MM.1S (cell line): ENCODE measurements at regions not wholly inside any gene's neighbourhood (a gene's known extent, or its start where the extent isn't known, plus 50 kb on each side); places are given as distances from the start of the nearest gene placed in this dataset.

Source experiments
- DNase-seq: peaks from one replicate; pipeline ENCODE4 v3.0.0-alpha.2; 2015
- H2AFZ ChIP-seq: fragments of 300-600 bp; sonication (generic); 2 replicates; pipeline ENCODE4 v1.6.0; 2016; ENCODE audit warnings: antibody characterized with exemption, low read length
- H3F3A ChIP-seq: fragments of 300-600 bp; sonication (generic); 2 replicates; pipeline ENCODE4 v1.6.1; 2016; ENCODE audit warnings: mild to moderate bottlenecking, antibody characterized with exemption, low read length, moderate library complexity, mixed read lengths; ENCODE audit not compliant: insufficient read depth
- H3K27ac ChIP-seq: fragments of 300-600 bp; sonication (generic); 2 replicates; pipeline ENCODE4 v1.5.1; 2016; ENCODE audit warnings: mild to moderate bottlenecking, low read length
- H3K27me3 ChIP-seq: fragments of 300-600 bp; sonication (generic); replicated peaks from 2 replicates; pipeline ENCODE4 v1.6.0; 2016; ENCODE audit warnings: low read length; ENCODE audit not compliant: insufficient read depth
- H3K36me3 ChIP-seq: fragments of 300-600 bp; sonication (generic); replicated peaks from 2 replicates; pipeline ENCODE4 v1.6.1; 2016; ENCODE audit warnings: mild to moderate bottlenecking, low read length, mixed read lengths; ENCODE audit not compliant: insufficient read depth
- H3K4me1 ChIP-seq: fragments of 300-600 bp; sonication (generic); 2 replicates; pipeline ENCODE4 v1.6.1; 2016; ENCODE audit warnings: low read length, mixed read lengths
- H3K4me2 ChIP-seq: fragments of 300-600 bp; sonication (generic); 2 replicates; pipeline ENCODE4 v1.6.0; 2016; ENCODE audit warnings: low read depth, low read length
- H3K4me3 ChIP-seq: fragments of 300-600 bp; sonication (generic); 2 replicates; pipeline ENCODE4 v1.5.1; 2016; ENCODE audit warnings: low read length, mixed read lengths
- H3K79me2 ChIP-seq: fragments of 300-600 bp; sonication (generic); 2 replicates; pipeline ENCODE4 v1.6.1; 2016; ENCODE audit warnings: mixed run types, low read length, mixed read lengths
- H3K9ac ChIP-seq: fragments of 300-600 bp; sonication (generic); 2 replicates; pipeline ENCODE4 v1.6.1; 2016; ENCODE audit warnings: low read length, mixed read lengths
- H3K9me2 ChIP-seq: fragments of 300-600 bp; sonication (generic); replicated peaks from 2 replicates; pipeline ENCODE4 v1.6.1; 2016; ENCODE audit warnings: mild to moderate bottlenecking, low read length, mixed read lengths; ENCODE audit not compliant: insufficient read depth
- H3K9me3 ChIP-seq: fragments of 300-600 bp; sonication (generic); replicated peaks from 2 replicates; pipeline ENCODE4 v1.6.1; 2016; ENCODE audit warnings: mild to moderate bottlenecking, low read length, mixed read lengths; ENCODE audit not compliant: insufficient read depth
- H4K20me1 ChIP-seq: fragments of 300-600 bp; sonication (generic); 2 replicates; pipeline ENCODE4 v1.6.1; 2016; ENCODE audit warnings: mild to moderate bottlenecking, low read length, moderate library complexity, mixed read lengths; ENCODE audit not compliant: insufficient read depth
- CTCF ChIP-seq: fragments of 300-600 bp; sonication (generic); IDR thresholded peaks from 2 replicates; pipeline ENCODE4 v1.5.1; 2016; ENCODE audit warnings: antibody characterized with exemption, low read length, mixed read lengths
- EZH2 ChIP-seq: fragments of 300-600 bp; sonication (generic); optimal IDR thresholded peaks from 2 replicates; pipeline ENCODE3; 2017; ENCODE audit warnings: low read depth, mild to moderate bottlenecking, antibody characterized with exemption, low read length, mixed read lengths
- EZH2phosphoT487 ChIP-seq: fragments of 300-600 bp; sonication (generic); IDR thresholded peaks from 2 replicates; pipeline ENCODE4 v1.6.1; 2018; ENCODE audit warnings: antibody characterized with exemption, low read length

GRCh38 chr7:153445641-153446040 is 606.6 kb upstream of the DPP6 start:
- Histone ChIP-seq H4K20me1 (no peaks in the 10 kb centered on the region), H3K9ac (no peak overlapping the region), H3K9me3 (no peaks in the 10 kb centered on the region), H3K4me2 (no peak overlapping the region), H3K9me2 (no peaks in the 10 kb centered on the region), H3K27ac (no peak overlapping the region), H3K27me3 (no peaks in the 10 kb centered on the region), H2AFZ (no peak overlapping the region), H3K79me2 (no peaks in the 10 kb centered on the region), H3K36me3 (no peaks in the 10 kb centered on the region), H3K4me1 (no peaks in the 10 kb centered on the region), H3F3A (no peaks in the 10 kb centered on the region), H3K4me3 (no peak overlapping the region)
- no peak for TF ChIP-seq CTCF
- no peak for TF ChIP-seq EZH2
- no peak for TF ChIP-seq EZH2phosphoT487
- DNase-seq, result no peak

GRCh38 chr7:153446490-153446889 is 605.7 kb upstream of the DPP6 start:
- no peaks in the 10 kb centered on the region for H3K4me1 ChIP-seq
- no peak overlapping the region for H2AFZ ChIP-seq
- H3K9ac ChIP-seq, result no peak overlapping the region
- no peak overlapping the region for H3K4me2 ChIP-seq
- no peak overlapping the region for H3K27ac ChIP-seq
- H3K9me2 ChIP-seq, result no peaks in the 10 kb centered on the region
- H3F3A ChIP-seq, result no peaks in the 10 kb centered on the region
- H3K79me2 ChIP-seq, result no peaks in the 10 kb centered on the region
- H3K36me3 ChIP-seq, result no peaks in the 10 kb centered on the region
- no peak for DNase-seq
- TF ChIP-seq CTCF (no peak), EZH2 (no peak), EZH2phosphoT487 (no peak)
- no peaks in the 10 kb centered on the region for H4K20me1 ChIP-seq
- no peak overlapping the region for H3K4me3 ChIP-seq
- no peaks in the 10 kb centered on the region for H3K27me3 ChIP-seq
- no peaks in the 10 kb centered on the region for H3K9me3 ChIP-seq

GRCh38 chr7:153447011-153447410 is 605.2 kb upstream of the DPP6 start:
- Histone ChIP-seq H3K4me2 (no peak overlapping the region), H3K79me2 (no peaks in the 10 kb centered on the region), H3K27ac (no peak overlapping the region), H3K9me3 (no peaks in the 10 kb centered on the region), H3K4me3 (no peak overlapping the region), H3K4me1 (no peaks in the 10 kb centered on the region), H3K9ac (no peak overlapping the region), H2AFZ (no peak overlapping the region), H3K36me3 (no peaks in the 10 kb centered on the region), H3K27me3 (no peaks in the 10 kb centered on the region), H4K20me1 (no peaks in the 10 kb centered on the region), H3K9me2 (no peaks in the 10 kb centered on the region), H3F3A (no peaks in the 10 kb centered on the region)
- TF ChIP-seq EZH2phosphoT487 (no peak), CTCF (no peak), EZH2 (no peak)
- no peak for DNase-seq
